HepG2 (cell line): ENCODE measurements at regions not wholly inside any gene's neighbourhood (a gene's known extent, or its start where the extent isn't known, plus 50 kb on each side); places are given as distances from the start of the nearest gene placed in this dataset.

Experiments used
- ADNP ChIP-seq: sonication (generic); formaldehyde crosslinking; IDR thresholded peaks from 2 replicates; pipeline ENCODE4 v1.4.0; 2020; ENCODE audit warnings: missing genetic modification reagents
- EZH2 ChIP-seq: conservative IDR thresholded peaks from 2 replicates; pipeline ENCODE4 v1.6.1; 2012; ENCODE audit warnings: mild to moderate bottlenecking, low read depth, low read length, moderate library complexity
- MYNN ChIP-seq: sonication (generic); formaldehyde crosslinking; IDR thresholded peaks from 2 replicates; pipeline ENCODE4 v1.4.0; 2020; ENCODE audit warnings: mild to moderate bottlenecking, low read depth, missing genetic modification reagents
- RARG ChIP-seq: sonication (generic); formaldehyde crosslinking; IDR thresholded peaks from 2 replicates; pipeline ENCODE4 v1.4.0; 2020; ENCODE audit warnings: low read depth, mild to moderate bottlenecking, missing genetic modification reagents
- TBL1XR1 ChIP-seq: fragments of 150-350 bp; IDR thresholded peaks from 2 replicates; pipeline ENCODE4 v1.6.1; 2014; ENCODE audit warnings: borderline replicate concordance, low read length; ENCODE audit not compliant: partially characterized antibody
- ZNF232 ChIP-seq: sonication (generic); formaldehyde crosslinking; IDR thresholded peaks from 2 replicates; pipeline ENCODE4 v1.4.0; 2020; ENCODE audit warnings: missing genetic modification reagents, borderline replicate concordance
- TF ChIP-seq, protein P1 (sequence below): IDR thresholded peaks from 2 replicates; pipeline ENCODE4 v1.4.0; 2020; ENCODE audit warnings: mild to moderate bottlenecking, missing genetic modification reagents
- TF ChIP-seq, protein P2 (sequence below): sonication (generic); formaldehyde crosslinking; IDR thresholded peaks from 2 replicates; pipeline ENCODE4 v1.4.0; 2020; ENCODE audit warnings: missing genetic modification reagents
- TF ChIP-seq, protein P3 (sequence below): sonication (generic); formaldehyde crosslinking; IDR thresholded peaks from 2 replicates; pipeline ENCODE4 v1.5.0; 2020; ENCODE audit warnings: mild to moderate bottlenecking, missing genetic modification reagents, moderate library complexity
- TF ChIP-seq, protein P4 (sequence below): sonication (generic); formaldehyde crosslinking; IDR thresholded peaks from 2 replicates; pipeline ENCODE4 v1.4.0; 2020; ENCODE audit warnings: missing genetic modification reagents

DNA sequence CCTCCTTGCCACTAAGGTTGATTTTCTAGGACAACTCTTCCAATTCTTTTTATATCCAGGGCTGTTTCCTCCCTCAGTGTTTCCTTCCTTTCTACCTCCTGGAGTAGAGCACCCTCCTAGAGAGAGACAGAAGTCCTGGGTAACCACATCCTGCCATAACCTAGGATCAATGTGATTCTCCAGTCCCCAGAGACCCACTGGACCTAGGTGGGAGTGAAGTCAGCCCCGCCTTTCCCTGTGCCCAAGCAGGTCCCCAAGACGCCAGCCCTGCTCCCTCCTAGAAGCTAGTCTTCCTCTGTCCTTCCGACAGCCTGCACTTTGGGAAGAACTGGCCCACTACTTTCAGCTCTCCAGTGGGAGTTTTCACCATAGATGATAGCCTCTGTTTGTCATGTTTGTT is 166.8 kb upstream of the PLEKHG7 start:
- TF ChIP-seq EZH2 = no peak
- TF ChIP-seq MYNN (CRISPR knock-in tag) = no peak
- TF ChIP-seq, protein P1, sequence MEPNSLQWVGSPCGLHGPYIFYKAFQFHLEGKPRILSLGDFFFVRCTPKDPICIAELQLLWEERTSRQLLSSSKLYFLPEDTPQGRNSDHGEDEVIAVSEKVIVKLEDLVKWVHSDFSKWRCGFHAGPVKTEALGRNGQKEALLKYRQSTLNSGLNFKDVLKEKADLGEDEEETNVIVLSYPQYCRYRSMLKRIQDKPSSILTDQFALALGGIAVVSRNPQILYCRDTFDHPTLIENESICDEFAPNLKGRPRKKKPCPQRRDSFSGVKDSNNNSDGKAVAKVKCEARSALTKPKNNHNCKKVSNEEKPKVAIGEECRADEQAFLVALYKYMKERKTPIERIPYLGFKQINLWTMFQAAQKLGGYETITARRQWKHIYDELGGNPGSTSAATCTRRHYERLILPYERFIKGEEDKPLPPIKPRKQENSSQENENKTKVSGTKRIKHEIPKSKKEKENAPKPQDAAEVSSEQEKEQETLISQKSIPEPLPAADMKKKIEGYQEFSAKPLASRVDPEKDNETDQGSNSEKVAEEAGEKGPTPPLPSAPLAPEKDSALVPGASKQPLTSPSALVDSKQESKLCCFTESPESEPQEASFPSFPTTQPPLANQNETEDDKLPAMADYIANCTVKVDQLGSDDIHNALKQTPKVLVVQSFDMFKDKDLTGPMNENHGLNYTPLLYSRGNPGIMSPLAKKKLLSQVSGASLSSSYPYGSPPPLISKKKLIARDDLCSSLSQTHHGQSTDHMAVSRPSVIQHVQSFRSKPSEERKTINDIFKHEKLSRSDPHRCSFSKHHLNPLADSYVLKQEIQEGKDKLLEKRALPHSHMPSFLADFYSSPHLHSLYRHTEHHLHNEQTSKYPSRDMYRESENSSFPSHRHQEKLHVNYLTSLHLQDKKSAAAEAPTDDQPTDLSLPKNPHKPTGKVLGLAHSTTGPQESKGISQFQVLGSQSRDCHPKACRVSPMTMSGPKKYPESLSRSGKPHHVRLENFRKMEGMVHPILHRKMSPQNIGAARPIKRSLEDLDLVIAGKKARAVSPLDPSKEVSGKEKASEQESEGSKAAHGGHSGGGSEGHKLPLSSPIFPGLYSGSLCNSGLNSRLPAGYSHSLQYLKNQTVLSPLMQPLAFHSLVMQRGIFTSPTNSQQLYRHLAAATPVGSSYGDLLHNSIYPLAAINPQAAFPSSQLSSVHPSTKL (CRISPR knock-in tag) = no peak
- TF ChIP-seq, protein P2, sequence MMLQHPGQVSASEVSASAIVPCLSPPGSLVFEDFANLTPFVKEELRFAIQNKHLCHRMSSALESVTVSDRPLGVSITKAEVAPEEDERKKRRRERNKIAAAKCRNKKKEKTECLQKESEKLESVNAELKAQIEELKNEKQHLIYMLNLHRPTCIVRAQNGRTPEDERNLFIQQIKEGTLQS (CRISPR knock-in tag) = no peak
- no peak for TF ChIP-seq RARG (CRISPR knock-in tag)
- no peak for TF ChIP-seq ADNP
- no peak for TF ChIP-seq ZNF232
- TF ChIP-seq, protein P3, sequence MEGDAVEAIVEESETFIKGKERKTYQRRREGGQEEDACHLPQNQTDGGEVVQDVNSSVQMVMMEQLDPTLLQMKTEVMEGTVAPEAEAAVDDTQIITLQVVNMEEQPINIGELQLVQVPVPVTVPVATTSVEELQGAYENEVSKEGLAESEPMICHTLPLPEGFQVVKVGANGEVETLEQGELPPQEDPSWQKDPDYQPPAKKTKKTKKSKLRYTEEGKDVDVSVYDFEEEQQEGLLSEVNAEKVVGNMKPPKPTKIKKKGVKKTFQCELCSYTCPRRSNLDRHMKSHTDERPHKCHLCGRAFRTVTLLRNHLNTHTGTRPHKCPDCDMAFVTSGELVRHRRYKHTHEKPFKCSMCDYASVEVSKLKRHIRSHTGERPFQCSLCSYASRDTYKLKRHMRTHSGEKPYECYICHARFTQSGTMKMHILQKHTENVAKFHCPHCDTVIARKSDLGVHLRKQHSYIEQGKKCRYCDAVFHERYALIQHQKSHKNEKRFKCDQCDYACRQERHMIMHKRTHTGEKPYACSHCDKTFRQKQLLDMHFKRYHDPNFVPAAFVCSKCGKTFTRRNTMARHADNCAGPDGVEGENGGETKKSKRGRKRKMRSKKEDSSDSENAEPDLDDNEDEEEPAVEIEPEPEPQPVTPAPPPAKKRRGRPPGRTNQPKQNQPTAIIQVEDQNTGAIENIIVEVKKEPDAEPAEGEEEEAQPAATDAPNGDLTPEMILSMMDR (CRISPR knock-in tag) = no peak
- TF ChIP-seq, protein P4, sequence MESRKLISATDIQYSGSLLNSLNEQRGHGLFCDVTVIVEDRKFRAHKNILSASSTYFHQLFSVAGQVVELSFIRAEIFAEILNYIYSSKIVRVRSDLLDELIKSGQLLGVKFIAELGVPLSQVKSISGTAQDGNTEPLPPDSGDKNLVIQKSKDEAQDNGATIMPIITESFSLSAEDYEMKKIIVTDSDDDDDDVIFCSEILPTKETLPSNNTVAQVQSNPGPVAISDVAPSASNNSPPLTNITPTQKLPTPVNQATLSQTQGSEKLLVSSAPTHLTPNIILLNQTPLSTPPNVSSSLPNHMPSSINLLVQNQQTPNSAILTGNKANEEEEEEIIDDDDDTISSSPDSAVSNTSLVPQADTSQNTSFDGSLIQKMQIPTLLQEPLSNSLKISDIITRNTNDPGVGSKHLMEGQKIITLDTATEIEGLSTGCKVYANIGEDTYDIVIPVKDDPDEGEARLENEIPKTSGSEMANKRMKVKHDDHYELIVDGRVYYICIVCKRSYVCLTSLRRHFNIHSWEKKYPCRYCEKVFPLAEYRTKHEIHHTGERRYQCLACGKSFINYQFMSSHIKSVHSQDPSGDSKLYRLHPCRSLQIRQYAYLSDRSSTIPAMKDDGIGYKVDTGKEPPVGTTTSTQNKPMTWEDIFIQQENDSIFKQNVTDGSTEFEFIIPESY = no peak
- TF ChIP-seq TBL1XR1 = no peak
